GM23338 (cell line): ENCODE measurements at regions not wholly inside any gene's neighbourhood (a gene's known extent, or its start where the extent isn't known, plus 50 kb on each side); places are given as distances from the start of the nearest gene placed in this dataset.

ENCODE experiments used
- ATAC-seq: fragments of 200-7000 bp; cut with Tn5 transposase; 3 replicates; pipeline ENCODE4 v1.9.1; 2020
- DNase-seq: peaks from one replicate; pipeline ENCODE4 v3.0.0-alpha.2; 2015; ENCODE audit warnings: low spot score
- H2AFZ ChIP-seq: fragments of 200-600 bp; sonication (generic); 2 replicates; pipeline ENCODE4 v1.8.0; 2016; ENCODE audit warnings: antibody characterized with exemption, mild to moderate bottlenecking, moderate library complexity
- H3F3A ChIP-seq: fragments of 200-600 bp; sonication (generic); replicated peaks from 2 replicates; pipeline ENCODE4 v1.8.0; 2017; ENCODE audit warnings: antibody characterized with exemption, mixed run types, low read depth
- H3K27ac ChIP-seq: fragments of 200-600 bp; sonication (generic); 2 replicates; pipeline ENCODE4 v1.6.1; 2016; ENCODE audit warnings: low read depth
- H3K27me3 ChIP-seq: fragments of 200-600 bp; sonication (generic); 2 replicates; pipeline ENCODE4 v1.8.0; 2016; ENCODE audit warnings: mild to moderate bottlenecking, mixed run types, moderate library complexity; ENCODE audit not compliant: insufficient read depth
- H3K36me3 ChIP-seq: fragments of 200-600 bp; sonication (generic); 2 replicates; pipeline ENCODE4 v1.8.0; 2016; ENCODE audit warnings: mild to moderate bottlenecking; ENCODE audit not compliant: insufficient read depth
- H3K4me1 ChIP-seq: fragments of 200-600 bp; sonication (generic); 2 replicates; pipeline ENCODE4 v1.8.0; 2016; ENCODE audit warnings: mild to moderate bottlenecking, moderate library complexity; ENCODE audit not compliant: insufficient read depth
- H3K4me2 ChIP-seq: fragments of 200-600 bp; sonication (generic); 2 replicates; pipeline ENCODE4 v1.7.1; 2017; ENCODE audit warnings: mixed run types
- H3K4me3 ChIP-seq: fragments of 200-600 bp; sonication (generic); 2 replicates; pipeline ENCODE4 v1.6.1; 2016; ENCODE audit warnings: mixed run types
- H3K79me2 ChIP-seq: fragments of 200-600 bp; sonication (generic); replicated peaks from 2 replicates; pipeline ENCODE4 v1.8.0; 2017; ENCODE audit warnings: mild to moderate bottlenecking; ENCODE audit not compliant: insufficient read depth
- H3K9me2 ChIP-seq: fragments of 200-600 bp; sonication (generic); 2 replicates; pipeline ENCODE4 v1.8.0; 2017; ENCODE audit not compliant: insufficient read depth
- H4K20me1 ChIP-seq: fragments of 200-600 bp; sonication (generic); replicated peaks from 2 replicates; pipeline ENCODE4 v1.8.0; 2017; ENCODE audit warnings: mild to moderate bottlenecking; ENCODE audit not compliant: insufficient read depth
- H3K27ac Mint-ChIP-seq: 2 replicates; pipeline ENCODE4 v1.8.0; 2020; ENCODE audit warnings: inconsistent platforms, mild to moderate bottlenecking, moderate library complexity, mixed read lengths
- H3K27me3 Mint-ChIP-seq: 3 replicates; pipeline ENCODE4 v1.8.0; 2022; ENCODE audit warnings: low read depth, mild to moderate bottlenecking, moderate library complexity, mixed read lengths, inconsistent platforms; ENCODE audit not compliant: insufficient read depth, poor library complexity
- H3K36me3 Mint-ChIP-seq: 3 replicates; pipeline ENCODE4 v1.8.0; 2021; ENCODE audit warnings: low read depth, mild to moderate bottlenecking, inconsistent platforms, moderate library complexity, mixed read lengths
- H3K4me1 Mint-ChIP-seq: 3 replicates; pipeline ENCODE4 v1.8.0; 2020; ENCODE audit warnings: mild to moderate bottlenecking, inconsistent platforms, mixed read lengths
- H3K4me3 Mint-ChIP-seq: 3 replicates; pipeline ENCODE4 v1.8.0; 2021; ENCODE audit warnings: moderate library complexity, mild to moderate bottlenecking, inconsistent platforms, mixed read lengths
- H3K9me3 Mint-ChIP-seq: 3 replicates; pipeline ENCODE4 v1.8.0; 2020; ENCODE audit warnings: moderate library complexity, mild to moderate bottlenecking, inconsistent platforms, mixed read lengths
- CREB1 ChIP-seq: fragments of 250-450 bp; sonication (Bioruptor Pico); IDR thresholded peaks from 2 replicates; pipeline ENCODE4 v1.5.0; 2020; ENCODE audit warnings: low read depth, mild to moderate bottlenecking, moderate library complexity
- CTCF ChIP-seq, 2 experiments: fragments of 200-600 bp in 1 of 2; sonication (generic) in 1 of 2; conservative IDR thresholded peaks; 2 replicates each; pipeline versions ENCODE4 v1.5.1 to v1.6.1; 2016 to 2017; ENCODE audit warnings: antibody characterized with exemption in 2 of 2, low read depth in 2 of 2, mild to moderate bottlenecking in 2 of 2, moderate library complexity in 1 of 2
- ETS1 ChIP-seq: IDR thresholded peaks from 2 replicates; pipeline ENCODE4 v1.6.1; 2016; ENCODE audit warnings: antibody characterized with exemption
- EZH2 ChIP-seq: fragments of 200-600 bp; sonication (generic); IDR thresholded peaks from one replicate; pipeline ENCODE4 v1.8.0; 2017; ENCODE audit warnings: antibody characterized with exemption, mild to moderate bottlenecking, low read depth; ENCODE audit not compliant: unreplicated experiment
- NANOG ChIP-seq: IDR thresholded peaks from 2 replicates; pipeline ENCODE4 v1.6.1; 2016; ENCODE audit warnings: antibody characterized with exemption, borderline replicate concordance
- REST ChIP-seq: IDR thresholded peaks from one replicate; pipeline ENCODE4 v1.6.1; 2018; ENCODE audit warnings: antibody characterized with exemption; ENCODE audit not compliant: unreplicated experiment
- STAT1 ChIP-seq: IDR thresholded peaks from one replicate; pipeline ENCODE4 v1.6.1; 2016; ENCODE audit warnings: antibody characterized with exemption; ENCODE audit not compliant: unreplicated experiment
- ZNF331 ChIP-seq: fragments of 250-450 bp; sonication (Bioruptor Pico); IDR thresholded peaks from 2 replicates; pipeline ENCODE4 v1.5.0; 2020; ENCODE audit warnings: low read depth, mild to moderate bottlenecking, moderate library complexity
- ZNF462 ChIP-seq: fragments of 250-450 bp; sonication (Bioruptor Pico); IDR thresholded peaks from 2 replicates; pipeline ENCODE4 v1.5.0; 2020; ENCODE audit warnings: mild to moderate bottlenecking, moderate library complexity

- H3K36me3 Mint-ChIP-seq = peaks cover 7% of the 10 kb centered on the region; the same call in 2 of the 3 replicates
- Histone ChIP-seq H3K27ac (no peak overlapping the region), H3K36me3 (no peaks in the 10 kb centered on the region), H3K4me1 (no peaks in the 10 kb centered on the region), H3K79me2 (no peaks in the 10 kb centered on the region), H3K4me2 (no peak overlapping the region), H3K27me3 (no peaks in the 10 kb centered on the region), H3K9me2 (no peaks in the 10 kb centered on the region), H3F3A (no peaks in the 10 kb centered on the region), H3K4me3 (no peak overlapping the region), H2AFZ (no peak overlapping the region), H4K20me1 (no peaks in the 10 kb centered on the region)
- no peaks in the 10 kb centered on the region for H3K27me3 Mint-ChIP-seq
- no peaks in the 10 kb centered on the region; the same call in 2 of the 3 replicates for H3K4me1 Mint-ChIP-seq
- H3K27ac Mint-ChIP-seq = no peak overlapping the region
- peaks cover 10% of the 10 kb centered on the region; the same call in 2 of the 3 replicates for H3K9me3 Mint-ChIP-seq
- no peak for TF ChIP-seq REST
- TF ChIP-seq ZNF331 = no peak
- TF ChIP-seq NANOG = no peak
- no peak for TF ChIP-seq EZH2
- no peak for TF ChIP-seq STAT1
- no peak for TF ChIP-seq ZNF462 (CRISPR knock-in tag)
- no peak for TF ChIP-seq ETS1
- no peak for TF ChIP-seq CTCF (conservative IDR thresholded peaks at IDR 0.05; ENCODE audit: low read depth in 2 of 2)
- TF ChIP-seq CREB1 (CRISPR knock-in tag) = no peak
- DNase-seq (no peak), ATAC-seq (no peak)
- no peak overlapping the region for H3K4me3 Mint-ChIP-seq
Measured at GRCh38 chr6:66725670-66726069, 1018.6 kb upstream of the EYS start.
